ENCODE measurements at regions not wholly inside any gene's neighbourhood (a gene's known extent, or its start where the extent isn't known, plus 50 kb on each side); places are given as distances from the start of the nearest gene placed in this dataset.

- intact Hi-C loops (cut with micrococcal nuclease; ENCODE audit: unreplicated experiment): no loop called here
- no peak for FAIRE-seq
- POLR2A ChIA-PET: no interaction called here
Measured at GRCh38 chrX:140090800-140091124, 125.4 kb upstream of the CXorf66 start.

GRCh38 chrX:140088438-140088837, 123.1 kb upstream of the CXorf66 start:
- BruUV-seq (replicated peaks): no TSS peak
- POLR2A ChIA-PET: no interaction called here
- H3K79me2 ChIP-seq (ENCODE audit: control insufficient read depth, insufficient read depth, low read length): no peaks in the 10 kb centered on the region
- RAD21 ChIA-PET (ENCODE audit: unreplicated experiment): no interaction called here
- no peaks in the 10 kb centered on the region for H3K9me3 ChIP-seq (replicated peaks; ENCODE audit: control insufficient read depth, insufficient read depth, low read length)
- no peak overlapping the region for H3K4me2 ChIP-seq (ENCODE audit: control insufficient read depth, insufficient read depth)
- CTCF ChIA-PET: interaction anchor here (1.3 kb wide), 1 partner anchor 30 kb away, joined by 6 read pairs; no protein-coding TSS in a partner anchor
- H3K36me3 ChIP-seq (ENCODE audit: control insufficient read depth in 2 of 2, insufficient read depth in 2 of 2, low read length in 1 of 2): no peaks in the 10 kb centered on the region
- FAIRE-seq (no peak), ATAC-seq (peak; percentile 61; the same call in 2 of the 3 replicates), DNase-seq (ENCODE audit: low read depth, low spot score) (no peak)
- in situ Hi-C loops (cut with MboI): no loop called here
- 0% methylated on average over 2 of the region's 2 CpGs for WGBS (ENCODE audit: insufficient coverage, insufficient replicate concordance, low lambda C conversion rate, missing lambda C conversion rate)
- no peak overlapping the region for H3K27ac ChIP-seq (ENCODE audit: control insufficient read depth, insufficient read depth)
- TF ChIP-seq USF1 (IDR thresholded peaks at IDR 0.05; ENCODE audit: borderline replicate concordance, extremely low read length, insufficient read depth, low read depth, low read length) (no peak), ZNF274 (IDR thresholded peaks at IDR 0.05; ENCODE audit: insufficient read depth, insufficient read length) (no peak), HDAC6 (IDR thresholded peaks at IDR 0.05; ENCODE audit: unreplicated experiment) (no peak)
- SMC1A ChIA-PET (ENCODE audit: uncharacterized antibody, unreplicated experiment): interaction anchor here (0.9 kb wide), 1 partner anchor 10 kb away, joined by 3 read pairs; no protein-coding TSS in a partner anchor
- no peak overlapping the region for H2AFZ ChIP-seq (ENCODE audit: control insufficient read depth, low read depth, low read length)
- peaks cover 0 to 3% of the 10 kb centered on the region in 2 experiments; a peak in 1 of 4 replicates for H3K27me3 ChIP-seq (replicated peaks in 1 of 2; ENCODE audit: control insufficient read depth in 2 of 2, insufficient read depth in 2 of 2, low read length in 1 of 2)
- no peaks in the 10 kb centered on the region for H4K20me1 ChIP-seq (ENCODE audit: control insufficient read depth, insufficient read depth)
- no peak overlapping the region for H3K9ac ChIP-seq (ENCODE audit: control insufficient read depth, insufficient read depth, low read length)
- no peaks in the 10 kb centered on the region for H3K4me1 ChIP-seq (ENCODE audit: control insufficient read depth, insufficient read depth, low read length)
- intact Hi-C loops (cut with micrococcal nuclease; ENCODE audit: unreplicated experiment): no loop called here
- no peak overlapping the region for H3K4me3 ChIP-seq

More at GRCh38 chrX:140090800-140091124, 125.4 kb upstream of the CXorf66 start:
- no peak overlapping the region for H3K9ac ChIP-seq (ENCODE audit: control insufficient read depth, insufficient read depth, low read length)
- WGBS (ENCODE audit: insufficient coverage, insufficient replicate concordance, low lambda C conversion rate, missing lambda C conversion rate): 51% methylated on average over 15 of the region's 15 CpGs
- H3K27me3 ChIP-seq (replicated peaks in 1 of 2; ENCODE audit: control insufficient read depth in 2 of 2, insufficient read depth in 2 of 2, low read length in 1 of 2): peaks cover 0 to 3% of the 10 kb centered on the region in 2 experiments; a peak in 1 of 4 replicates
- TF ChIP-seq SREBF2 (IDR thresholded peaks at IDR 0.05; ENCODE audit: low read length) (no peak), IKZF2 (IDR thresholded peaks at IDR 0.05) (no peak), SRF (IDR thresholded peaks at IDR 0.05; ENCODE audit: low read depth in 2 of 2, low read length in 2 of 2) (no peak), TAF1 (IDR thresholded peaks at IDR 0.05; ENCODE audit: borderline replicate concordance, low read depth, low read length) (no peak)
- H3K36me3 ChIP-seq (ENCODE audit: control insufficient read depth in 2 of 2, insufficient read depth in 2 of 2, low read length in 1 of 2): no peaks in the 10 kb centered on the region
- DNase-seq (ENCODE audit: low read depth, low spot score) (no peak), ATAC-seq (no peak)
- 0 out of 2 replicates have a peak overlapping the region, but pooled peaks have one; percentile 30 for H3K4me2 ChIP-seq (ENCODE audit: control insufficient read depth, insufficient read depth)
- ChIA-PET RAD21 (ENCODE audit: unreplicated experiment) (no interaction called here), SMC1A (ENCODE audit: uncharacterized antibody, unreplicated experiment) (no interaction called here), CTCF (interaction anchor here (1.3 to 1.9 kb wide), 2 partner anchors 34 to 49 kb away, joined by 3 to 6 read pairs; no protein-coding TSS in a partner anchor)
- no peaks in the 10 kb centered on the region for H3K9me3 ChIP-seq (replicated peaks; ENCODE audit: control insufficient read depth, insufficient read depth, low read length)
- no peaks in the 10 kb centered on the region for H3K79me2 ChIP-seq (ENCODE audit: control insufficient read depth, insufficient read depth, low read length)
- H4K20me1 ChIP-seq (ENCODE audit: control insufficient read depth, insufficient read depth): no peaks in the 10 kb centered on the region
- no peak overlapping the region for H2AFZ ChIP-seq (ENCODE audit: control insufficient read depth, low read depth, low read length)
- H3K4me1 ChIP-seq (ENCODE audit: control insufficient read depth, insufficient read depth, low read length): no peaks in the 10 kb centered on the region
- no peak overlapping the region for H3K27ac ChIP-seq (ENCODE audit: control insufficient read depth, insufficient read depth)
- no TSS peak for BruUV-seq (replicated peaks)
- no peak overlapping the region for H3K4me3 ChIP-seq
- in situ Hi-C loops (cut with MboI): no loop called here
